ENCODE measurements at regions not wholly inside any gene's neighbourhood (a gene's known extent, or its start where the extent isn't known, plus 50 kb on each side); places are given as distances from the start of the nearest gene placed in this dataset.

DNA sequence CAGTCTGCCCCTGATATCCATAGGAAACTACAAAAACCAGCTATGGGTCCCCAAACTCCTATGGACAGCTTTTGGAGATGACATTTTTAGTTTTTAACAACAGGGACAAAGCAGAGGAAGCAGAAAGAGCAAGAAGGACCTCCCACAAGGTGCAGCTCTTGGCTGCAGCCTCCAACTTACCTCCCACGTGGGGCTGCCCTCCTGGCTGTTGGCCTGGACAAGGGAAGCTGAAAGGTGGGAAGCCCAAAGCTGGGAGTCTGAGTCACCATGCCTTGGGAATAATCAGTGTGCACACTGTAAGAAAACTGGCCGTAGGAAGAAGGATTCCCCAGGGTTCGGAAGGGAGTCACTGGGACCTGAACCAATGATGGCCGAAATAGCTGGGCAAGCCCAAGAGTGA lies 51.8 kb upstream of the PAX1 start:
- Histone ChIP-seq H3K27me3 (no peaks in the 10 kb centered on the region), H3K4me3 (ENCODE audit: low read depth in 1 of 2, low read length in 1 of 2) (no peak overlapping the region), H3K4me1 (ENCODE audit: control insufficient read depth in 1 of 2, insufficient read depth in 1 of 2, low read depth in 1 of 2, low read length in 1 of 2) (no peaks in the 10 kb centered on the region), H3K9me3 (no peaks in the 10 kb centered on the region), H3K36me3 (no peaks in the 10 kb centered on the region), H3K27ac (no peak overlapping the region)
- TF ChIP-seq, protein P1, sequence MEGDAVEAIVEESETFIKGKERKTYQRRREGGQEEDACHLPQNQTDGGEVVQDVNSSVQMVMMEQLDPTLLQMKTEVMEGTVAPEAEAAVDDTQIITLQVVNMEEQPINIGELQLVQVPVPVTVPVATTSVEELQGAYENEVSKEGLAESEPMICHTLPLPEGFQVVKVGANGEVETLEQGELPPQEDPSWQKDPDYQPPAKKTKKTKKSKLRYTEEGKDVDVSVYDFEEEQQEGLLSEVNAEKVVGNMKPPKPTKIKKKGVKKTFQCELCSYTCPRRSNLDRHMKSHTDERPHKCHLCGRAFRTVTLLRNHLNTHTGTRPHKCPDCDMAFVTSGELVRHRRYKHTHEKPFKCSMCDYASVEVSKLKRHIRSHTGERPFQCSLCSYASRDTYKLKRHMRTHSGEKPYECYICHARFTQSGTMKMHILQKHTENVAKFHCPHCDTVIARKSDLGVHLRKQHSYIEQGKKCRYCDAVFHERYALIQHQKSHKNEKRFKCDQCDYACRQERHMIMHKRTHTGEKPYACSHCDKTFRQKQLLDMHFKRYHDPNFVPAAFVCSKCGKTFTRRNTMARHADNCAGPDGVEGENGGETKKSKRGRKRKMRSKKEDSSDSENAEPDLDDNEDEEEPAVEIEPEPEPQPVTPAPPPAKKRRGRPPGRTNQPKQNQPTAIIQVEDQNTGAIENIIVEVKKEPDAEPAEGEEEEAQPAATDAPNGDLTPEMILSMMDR (IDR thresholded peaks at IDR 0.05), result no peak

GRCh38 chr20:21643417-21643816 lies 62.0 kb upstream of the PAX1 start:
- no peaks in the 10 kb centered on the region for H3K36me3 ChIP-seq
- no peak overlapping the region for H3K4me3 ChIP-seq (ENCODE audit: low read depth in 1 of 2, low read length in 1 of 2)
- H3K27ac ChIP-seq, result no peak overlapping the region
- no peaks in the 10 kb centered on the region for H3K4me1 ChIP-seq (ENCODE audit: control insufficient read depth in 1 of 2, insufficient read depth in 1 of 2, low read depth in 1 of 2, low read length in 1 of 2)
- H3K27me3 ChIP-seq, result no peaks in the 10 kb centered on the region
- H3K9me3 ChIP-seq, result no peaks in the 10 kb centered on the region
- TF ChIP-seq, protein P1 (IDR thresholded peaks at IDR 0.05), result no peak

DNA sequence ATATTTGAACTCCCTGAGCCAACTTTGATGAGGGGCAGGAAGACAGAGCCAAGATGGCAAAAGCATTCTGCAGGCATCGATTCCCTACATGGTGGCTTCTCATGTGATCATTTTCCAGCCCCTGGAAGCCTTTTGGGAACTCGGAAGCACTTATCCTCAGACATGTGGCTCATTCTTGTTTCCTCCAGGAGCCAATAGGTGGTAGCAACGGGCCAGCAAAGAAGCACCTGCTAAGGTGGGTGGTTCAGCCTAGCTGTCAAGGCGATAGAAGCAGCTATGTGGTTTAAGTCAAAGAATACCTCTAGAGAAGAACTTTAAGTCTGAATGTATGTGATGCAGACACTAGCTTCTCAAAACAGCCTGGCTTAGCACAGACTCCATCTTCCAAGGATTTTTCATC lies 64.9 kb upstream of the PAX1 start:
- no peak overlapping the region for H3K4me3 ChIP-seq (ENCODE audit: low read depth in 1 of 2, low read length in 1 of 2)
- H3K36me3 ChIP-seq, result no peaks in the 10 kb centered on the region
- H3K4me1 ChIP-seq (ENCODE audit: control insufficient read depth in 1 of 2, insufficient read depth in 1 of 2, low read depth in 1 of 2, low read length in 1 of 2), result no peaks in the 10 kb centered on the region
- no peaks in the 10 kb centered on the region for H3K27me3 ChIP-seq
- no peak overlapping the region for H3K27ac ChIP-seq
- H3K9me3 ChIP-seq, result no peaks in the 10 kb centered on the region
- TF ChIP-seq, protein P1 (IDR thresholded peaks at IDR 0.05), result no peak

DNA sequence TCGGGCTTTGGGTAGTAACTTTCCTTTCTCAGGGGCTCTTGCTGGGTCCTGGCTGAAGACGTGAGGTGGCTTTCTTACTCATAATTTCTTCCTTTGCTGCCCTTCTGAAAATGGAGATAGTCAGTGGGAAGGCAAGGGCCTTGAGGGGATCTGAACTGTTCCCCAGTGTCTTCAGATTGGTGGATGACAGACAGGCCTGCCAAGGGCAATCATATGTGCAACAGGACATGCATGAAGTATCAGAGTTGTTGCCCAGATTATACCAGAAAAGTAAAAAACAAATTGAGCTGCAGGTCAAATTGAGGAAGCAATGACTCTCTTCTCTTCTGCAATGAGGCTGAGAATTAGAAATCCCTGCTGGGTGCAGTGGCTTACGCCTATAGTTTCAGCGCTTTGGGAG lies 71.6 kb upstream of the PAX1 start:
- Histone ChIP-seq H3K9me3 (no peaks in the 10 kb centered on the region), H3K4me1 (ENCODE audit: control insufficient read depth in 1 of 2, insufficient read depth in 1 of 2, low read depth in 1 of 2, low read length in 1 of 2) (no peaks in the 10 kb centered on the region), H3K27ac (no peak overlapping the region), H3K36me3 (no peaks in the 10 kb centered on the region), H3K4me3 (ENCODE audit: low read depth in 1 of 2, low read length in 1 of 2) (no peak overlapping the region), H3K27me3 (no peaks in the 10 kb centered on the region)
- TF ChIP-seq, protein P1 (IDR thresholded peaks at IDR 0.05), result no peak

- Histone ChIP-seq H3K9me3 (no peaks in the 10 kb centered on the region), H3K4me1 (ENCODE audit: control insufficient read depth in 1 of 2, insufficient read depth in 1 of 2, low read depth in 1 of 2, low read length in 1 of 2) (no peaks in the 10 kb centered on the region), H3K36me3 (no peaks in the 10 kb centered on the region), H3K27me3 (no peaks in the 10 kb centered on the region), H3K4me3 (ENCODE audit: low read depth in 1 of 2, low read length in 1 of 2) (no peak overlapping the region), H3K27ac (no peak overlapping the region)
- TF ChIP-seq, protein P1 (IDR thresholded peaks at IDR 0.05), result no peak
These were observed 72.8 kb upstream of the PAX1 start for GRCh38 chr20:21632735-21633053.

All from neutrophil (primary cell).